Posterior vena cava (tissue), 2 donors: ENCODE measurements at regions not wholly inside any gene's neighbourhood (a gene's known extent, or its start where the extent isn't known, plus 50 kb on each side); places are given as distances from the start of the nearest gene placed in this dataset.

Experiments
- DNase-seq: peaks from one replicate; pipeline ENCODE4 v3.0.0-alpha.2; 2020; ENCODE audit warnings: low spot score
- intact Hi-C, 2 donors: fragments of 100-400 bp; cut with DNase I; formaldehyde crosslinking; loops; one replicate each; pipeline versions ENCODE4 v1.14.1 to v1.14.2; 2022 to 2023
- donor health status: DM: yes; HTN: yes; CAD: no.
- donor health status: DM: yes; HTN: yes; CAD: no.

DNA sequence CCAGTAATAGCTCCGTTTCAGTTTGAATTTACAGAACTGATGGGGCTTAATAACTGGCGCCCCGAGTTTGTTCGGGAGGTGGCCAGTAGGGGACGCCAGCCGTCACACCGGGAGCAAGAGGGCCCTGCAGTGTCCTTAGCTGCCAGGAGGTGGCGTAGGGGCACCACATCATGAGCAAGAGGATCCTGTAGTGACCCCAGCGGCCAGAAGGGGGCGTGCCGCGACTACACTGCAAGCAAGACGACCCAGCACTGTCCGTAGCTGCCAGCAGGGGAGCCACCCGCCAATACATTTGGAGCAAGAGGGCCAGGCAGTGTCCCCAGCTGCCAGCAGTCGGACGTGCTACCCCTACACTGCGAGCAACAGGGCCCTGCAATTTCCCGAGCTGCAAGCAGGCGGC is 663.7 kb upstream of the B3GAT1 start:
- intact Hi-C loops: no loop called here
- DNase-seq: peak; percentile 86

DNA sequence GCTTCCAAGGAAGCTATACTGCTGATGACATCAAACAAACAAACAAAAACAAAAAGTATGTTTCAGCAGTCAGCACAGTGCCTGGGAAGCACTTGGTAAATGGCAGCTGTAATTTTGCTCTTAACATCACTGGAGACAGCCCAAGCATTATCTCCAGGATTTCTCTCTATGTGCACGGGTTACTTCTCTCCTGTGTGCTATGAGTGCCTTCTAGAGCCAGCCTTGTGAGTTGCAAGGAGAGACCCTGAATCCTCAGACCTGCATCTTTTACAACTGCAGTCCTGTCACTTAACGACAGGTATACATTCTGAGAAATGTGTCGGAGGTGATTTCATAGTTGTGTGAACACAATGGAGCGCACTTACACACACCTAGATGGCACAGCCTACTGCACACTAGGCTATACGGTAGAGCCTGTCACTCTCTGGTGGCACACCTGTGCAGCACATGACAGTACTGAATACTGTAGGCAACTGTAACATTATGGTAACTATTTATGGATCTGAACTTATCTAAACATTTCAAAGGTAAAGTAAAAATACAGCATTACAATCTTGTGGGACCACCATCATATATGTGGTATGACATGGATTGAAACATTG is 662.5 kb upstream of the B3GAT1 start:
- no peak for DNase-seq
- intact Hi-C loops: no loop called here

DNA sequence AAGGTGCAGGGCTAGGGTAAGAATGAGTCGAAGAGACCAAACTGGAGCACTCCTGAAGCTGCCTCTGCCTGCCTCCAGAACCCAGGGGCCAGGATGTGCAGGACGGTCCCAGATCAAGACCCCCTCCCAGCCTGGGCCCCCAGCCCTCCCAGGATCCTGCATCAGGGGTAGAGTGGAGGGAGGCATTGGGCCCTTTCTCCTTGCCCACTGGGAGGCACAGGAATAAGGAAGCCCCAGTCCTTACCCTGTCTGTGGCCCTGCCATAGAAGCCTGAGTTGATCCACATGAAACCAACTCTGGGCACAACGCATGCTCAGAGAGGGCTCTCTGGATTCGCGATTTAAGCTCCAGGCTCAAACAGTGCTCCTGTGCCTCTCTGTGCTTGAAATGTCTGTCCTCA is 661.8 kb upstream of the B3GAT1 start:
- intact Hi-C loops: no loop called here
- no peak for DNase-seq

DNA sequence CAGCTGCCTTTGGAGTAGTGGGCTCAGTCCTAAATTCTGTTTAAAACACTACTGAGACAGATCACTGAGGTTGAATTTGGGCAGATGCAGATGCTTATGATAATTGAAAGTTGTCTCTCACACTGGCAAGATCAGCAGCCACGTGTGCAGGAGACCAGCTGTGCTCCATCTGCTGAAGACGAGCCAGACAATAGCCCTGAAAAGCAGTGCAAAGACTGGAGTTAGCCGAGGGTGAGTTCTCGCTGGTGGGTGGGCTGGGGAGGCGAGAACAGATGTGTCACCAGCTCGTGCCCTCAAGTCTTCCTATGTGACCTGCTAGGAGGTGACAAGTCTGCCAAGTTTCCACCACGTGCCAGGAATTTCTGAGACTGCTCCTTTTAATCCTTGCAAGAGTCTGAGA is 661.3 kb upstream of the B3GAT1 start:
- intact Hi-C loops: no loop called here
- no peak for DNase-seq

DNA sequence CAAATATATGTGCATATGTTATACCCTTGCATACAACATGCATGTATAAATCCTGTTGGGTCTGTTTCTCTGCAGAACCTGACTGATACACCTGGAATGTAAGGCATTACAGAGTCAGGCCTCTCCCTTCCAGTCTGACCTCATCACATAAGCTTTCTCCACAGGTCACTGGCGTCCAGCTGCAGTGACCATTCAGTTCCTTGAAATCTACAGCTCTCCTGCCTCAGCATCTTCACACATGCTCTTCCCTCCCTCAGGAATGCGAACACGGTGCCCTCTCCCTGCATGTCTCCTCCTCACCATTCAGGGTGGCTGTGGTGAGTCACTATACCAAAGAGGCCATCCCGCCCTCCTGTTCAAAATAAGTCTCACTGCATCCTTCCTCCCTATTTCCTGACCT is 657.8 kb upstream of the B3GAT1 start:
- intact Hi-C loops: no loop called here
- DNase-seq: no peak

DNA sequence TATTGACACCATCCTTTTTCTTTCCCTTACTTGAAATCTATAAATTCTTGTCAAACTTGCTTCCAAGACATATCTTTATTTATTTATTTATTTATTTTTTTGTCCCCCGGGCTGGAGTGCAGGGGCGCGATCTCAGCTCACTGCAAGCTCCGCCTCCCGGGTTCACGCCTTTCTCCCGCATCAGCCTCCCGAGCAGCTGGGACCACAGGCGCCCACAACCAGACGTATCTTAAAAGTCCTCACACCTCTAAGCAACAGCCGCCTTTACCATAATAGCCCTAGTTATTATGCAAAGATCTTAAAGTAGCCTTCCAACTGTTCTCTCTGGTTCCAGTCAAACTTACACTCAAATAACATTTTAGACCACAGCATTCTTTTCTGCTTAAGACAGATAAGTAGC is 657.0 kb upstream of the B3GAT1 start:
- intact Hi-C loops: no loop called here
- DNase-seq: no peak

DNA sequence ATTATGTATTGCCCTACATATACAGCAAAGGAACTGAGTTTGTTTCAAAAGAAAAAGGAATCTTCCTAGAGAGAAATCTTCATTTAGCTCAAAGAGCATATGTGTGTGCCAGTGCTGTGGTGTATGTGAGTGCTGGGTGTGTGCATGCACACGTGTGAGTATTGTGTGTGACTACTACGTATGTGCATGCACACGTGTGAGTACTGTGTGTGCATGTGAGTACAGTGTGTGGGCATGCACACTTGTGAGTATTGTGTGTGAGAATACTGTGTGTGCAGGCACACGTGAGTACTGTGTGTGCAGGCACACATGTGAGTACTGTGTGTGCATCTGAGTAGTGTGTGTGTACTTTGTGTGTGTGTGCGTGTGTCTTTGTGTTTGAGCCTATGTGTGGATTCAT is 651.0 kb upstream of the B3GAT1 start:
- no peak for DNase-seq
- intact Hi-C loops: no loop called here

DNA sequence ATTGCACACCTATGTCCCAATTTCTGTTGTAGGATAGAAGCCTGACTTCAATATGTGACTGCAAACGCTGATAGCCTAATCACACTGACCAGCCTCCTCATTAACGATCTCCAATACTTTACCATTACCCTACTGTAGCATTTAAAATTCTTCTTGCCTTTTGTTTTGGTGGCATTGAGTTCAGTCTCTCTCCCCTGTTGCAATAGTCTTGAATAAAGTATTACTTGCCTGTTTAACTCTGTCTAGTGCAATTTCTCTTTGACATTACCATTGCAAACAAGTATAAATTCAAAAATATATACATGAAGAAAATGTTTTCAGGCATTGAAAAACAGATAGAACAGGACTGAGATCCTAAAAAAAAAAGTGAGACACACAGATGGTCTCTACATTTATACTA is 649.1 kb upstream of the B3GAT1 start:
- intact Hi-C loops: no loop called here

DNA sequence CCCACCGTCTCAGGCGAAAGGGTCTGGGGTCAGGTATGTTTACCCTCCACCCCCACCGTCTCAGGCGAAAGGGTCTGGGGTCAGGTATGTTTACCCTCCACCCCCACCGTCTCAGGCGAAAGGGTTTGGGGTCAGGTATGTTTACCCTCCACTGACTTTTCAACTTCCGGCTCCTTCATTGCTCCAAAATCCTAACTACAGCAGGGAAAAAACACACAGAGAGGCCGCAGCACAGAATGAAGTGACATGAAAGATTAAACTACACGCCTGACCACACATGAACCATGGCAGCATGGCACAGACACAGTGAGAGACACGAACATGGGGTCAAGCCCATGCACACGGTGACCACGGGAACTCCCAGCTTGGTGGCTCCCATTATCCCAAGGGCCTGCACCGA is 634.9 kb upstream of the B3GAT1 start:
- intact Hi-C loops: no loop called here
- no peak for DNase-seq

More for the DNA sequence above, 649.1 kb upstream of the B3GAT1 start:
- no peak for DNase-seq

DNA sequence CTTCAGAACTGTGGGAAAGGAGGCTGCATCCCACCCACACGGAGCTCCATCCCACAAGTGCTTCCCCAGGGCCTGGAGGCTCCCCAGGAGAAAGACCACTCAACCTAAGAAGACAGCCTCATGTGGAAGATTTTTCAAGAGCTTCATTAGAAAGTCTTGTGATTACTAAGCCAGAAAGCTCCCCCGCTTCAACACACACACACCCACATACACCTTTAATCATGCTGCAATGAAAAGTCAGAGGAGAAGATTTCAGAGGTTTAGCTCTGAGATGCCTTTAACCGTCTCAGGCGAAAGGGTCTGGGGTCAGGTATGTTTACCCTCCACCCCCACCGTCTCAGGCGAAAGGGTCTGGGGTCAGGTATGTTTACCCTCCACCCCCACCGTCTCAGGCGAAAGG is 634.5 kb upstream of the B3GAT1 start:
- DNase-seq: no peak
- intact Hi-C loops: no loop called here

DNA sequence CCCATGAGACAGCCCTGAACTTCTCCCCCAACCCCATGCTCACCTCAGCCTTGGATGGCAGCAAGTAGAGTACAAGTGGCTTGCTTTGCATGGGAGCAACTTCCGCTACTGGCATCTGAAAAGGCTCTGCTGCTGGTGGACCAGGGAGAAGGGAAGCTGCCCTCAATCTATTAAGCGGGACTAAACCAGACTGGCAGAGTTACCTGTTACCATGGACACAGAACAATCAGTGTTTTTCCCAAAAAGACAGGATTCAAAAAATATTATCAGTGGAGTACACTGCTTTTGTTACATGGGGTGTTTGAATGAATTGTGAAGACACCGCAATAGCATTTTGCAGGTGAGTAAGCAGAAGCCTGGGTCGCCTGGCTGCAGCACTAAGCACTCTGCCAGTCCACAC is 631.4 kb upstream of the B3GAT1 start:
- intact Hi-C loops: no loop called here
- no peak for DNase-seq

DNA sequence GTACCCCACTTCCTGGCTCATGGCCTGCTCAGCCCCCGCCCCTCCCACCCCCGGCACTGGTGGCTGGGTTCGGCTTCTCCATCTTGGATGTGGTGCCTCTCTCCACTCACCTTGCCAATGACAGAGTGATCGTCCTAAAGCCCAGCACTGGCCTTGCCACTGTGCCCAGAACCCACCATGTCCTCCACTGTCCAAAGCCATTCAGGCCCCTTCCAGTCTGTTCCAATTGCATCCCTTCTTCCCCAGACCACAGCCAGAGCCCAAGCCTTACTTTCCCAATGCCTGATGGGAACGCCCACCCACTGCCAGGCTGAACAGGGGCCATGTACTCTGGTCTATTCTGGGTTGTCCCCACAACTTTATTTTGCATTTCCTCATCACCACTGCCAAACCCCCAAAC is 625.8 kb upstream of the B3GAT1 start:
- no peak for DNase-seq

DNA sequence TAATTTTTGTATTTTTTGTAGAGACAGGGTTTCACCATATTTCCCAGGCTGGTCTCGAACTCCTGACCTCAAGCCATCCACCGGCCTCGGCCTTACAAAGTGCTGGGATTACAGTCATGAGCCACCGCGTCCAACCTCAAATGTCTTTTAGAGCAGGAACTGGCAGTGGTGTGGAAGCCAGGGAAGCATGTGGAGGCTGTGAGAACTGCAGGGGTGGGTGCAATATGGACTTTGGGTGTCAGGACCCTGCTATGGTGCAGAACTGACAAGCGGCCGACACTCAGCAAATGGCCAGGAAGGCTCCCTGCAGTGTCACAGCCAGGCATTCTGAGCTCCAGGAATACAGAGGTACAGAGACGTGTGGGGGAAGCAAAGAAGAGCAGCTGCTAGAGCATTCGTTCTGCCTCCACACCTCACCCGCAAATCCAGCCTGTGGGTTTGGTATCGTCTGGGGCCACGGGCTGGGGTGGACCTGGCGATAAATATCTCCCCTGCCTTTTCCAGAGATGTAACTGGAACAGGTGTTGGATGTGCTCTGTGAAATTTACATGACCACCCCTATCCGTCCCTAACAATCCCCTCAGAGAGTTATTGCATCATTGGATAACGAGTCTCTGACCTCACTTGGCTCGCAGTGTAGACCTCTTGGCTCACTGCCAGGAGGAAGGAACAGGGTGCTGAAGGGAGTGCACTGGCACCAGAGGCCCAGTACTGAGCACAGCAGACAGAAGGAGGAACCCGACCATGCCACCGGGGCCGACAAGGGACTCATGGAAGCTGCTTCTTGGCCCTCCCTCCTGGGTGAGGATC is 624.7 kb upstream of the B3GAT1 start:
- DNase-seq: no peak
- intact Hi-C loops: no loop called here

More for the DNA sequence above, 625.8 kb upstream of the B3GAT1 start:
- intact Hi-C loops: no loop called here

DNA sequence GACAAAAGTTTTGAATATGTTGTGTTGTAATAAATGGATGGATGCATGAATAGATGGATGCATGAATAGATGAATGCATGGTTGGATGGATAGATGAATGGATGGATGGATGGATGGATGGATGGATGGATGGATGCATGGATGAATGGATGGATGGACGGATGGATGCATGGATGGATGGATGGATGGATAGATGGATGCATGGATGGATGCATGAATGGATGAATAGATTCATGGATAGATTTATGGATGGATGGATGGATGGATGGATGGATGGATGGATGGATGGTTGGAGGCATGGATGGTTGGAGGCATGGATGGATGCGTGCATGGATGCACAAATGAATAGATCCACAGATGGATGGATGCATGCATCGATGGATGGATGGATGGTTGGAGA is 623.2 kb upstream of the B3GAT1 start:
- no peak for DNase-seq
- intact Hi-C loops: no loop called here

DNA sequence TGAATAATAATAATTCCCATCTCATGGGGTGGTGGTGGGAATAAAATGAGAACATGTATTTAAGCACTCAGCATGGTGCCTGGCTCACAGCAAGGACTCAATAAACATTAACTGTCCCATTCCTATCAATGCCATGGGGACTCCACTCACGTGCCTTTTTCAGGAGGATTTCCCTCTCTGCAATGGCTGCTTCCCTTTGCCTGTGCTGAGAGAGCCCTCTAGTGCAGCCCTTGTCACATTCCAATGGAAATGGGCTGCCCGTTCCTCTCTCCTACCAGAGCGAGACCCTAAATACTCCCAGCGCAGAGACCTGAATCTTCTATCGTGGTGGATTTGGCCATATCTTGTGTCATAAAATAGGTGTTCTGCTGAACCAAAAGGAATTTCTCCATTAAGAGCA is 621.5 kb upstream of the B3GAT1 start:
- intact Hi-C loops: no loop called here
- no peak for DNase-seq

DNA sequence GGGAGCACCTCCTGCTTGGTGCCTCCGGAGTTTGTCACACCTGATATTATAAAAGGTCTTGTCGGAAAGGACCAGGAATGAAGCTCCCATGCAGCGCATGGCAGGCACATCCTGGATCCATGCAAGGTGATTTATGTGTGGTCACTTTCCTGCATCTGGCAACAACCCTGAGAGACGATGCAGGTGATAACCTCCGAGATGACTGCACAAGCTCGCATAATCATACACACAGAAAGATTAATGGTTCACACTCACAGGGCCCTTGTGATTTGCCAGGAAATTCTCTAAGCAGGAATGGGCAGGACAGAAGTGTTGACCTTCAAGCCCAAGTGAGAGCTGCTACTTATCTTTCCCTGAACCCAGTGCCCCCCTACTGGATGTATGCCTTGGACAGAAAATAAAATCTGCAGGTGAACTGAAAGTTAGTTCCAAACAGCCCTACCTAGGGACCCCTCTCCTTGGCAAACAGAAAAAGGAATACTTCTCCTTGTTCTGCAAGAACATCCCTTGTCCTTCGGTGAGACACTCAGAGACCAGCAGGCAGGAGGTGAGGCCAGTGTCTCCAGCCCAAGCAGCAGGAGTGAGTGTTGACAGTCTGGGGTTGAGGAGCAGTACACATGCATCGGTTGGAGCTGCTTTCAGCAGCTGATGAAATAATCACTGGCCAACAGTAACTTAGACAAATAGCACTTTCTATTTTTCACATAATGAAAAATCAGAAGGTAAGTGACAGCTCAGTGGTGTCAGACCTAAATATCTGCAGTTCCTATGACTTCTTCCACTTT is 619.4 kb upstream of the B3GAT1 start:
- DNase-seq: no peak
- intact Hi-C loops: no loop called here

DNA sequence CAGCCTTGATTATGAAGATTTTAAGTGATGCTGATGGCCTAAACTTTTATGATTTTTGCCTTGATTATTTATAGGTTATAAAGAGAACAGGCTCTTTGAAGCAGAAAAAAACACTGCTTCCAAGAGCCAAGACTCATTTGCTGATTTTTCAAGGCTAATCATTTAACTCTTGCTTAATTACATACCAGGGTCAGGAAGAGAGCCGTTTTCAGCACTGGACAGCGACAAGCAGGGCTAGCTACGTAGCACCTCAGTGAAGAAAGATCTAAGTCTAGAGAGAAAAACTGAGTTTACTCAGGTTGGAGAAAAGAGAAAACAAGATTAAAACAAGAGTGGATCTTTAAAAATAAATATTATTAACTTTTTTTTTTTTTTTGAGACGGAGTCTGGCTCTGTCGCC is 615.4 kb upstream of the B3GAT1 start:
- DNase-seq: no peak
- intact Hi-C loops: no loop called here

DNA sequence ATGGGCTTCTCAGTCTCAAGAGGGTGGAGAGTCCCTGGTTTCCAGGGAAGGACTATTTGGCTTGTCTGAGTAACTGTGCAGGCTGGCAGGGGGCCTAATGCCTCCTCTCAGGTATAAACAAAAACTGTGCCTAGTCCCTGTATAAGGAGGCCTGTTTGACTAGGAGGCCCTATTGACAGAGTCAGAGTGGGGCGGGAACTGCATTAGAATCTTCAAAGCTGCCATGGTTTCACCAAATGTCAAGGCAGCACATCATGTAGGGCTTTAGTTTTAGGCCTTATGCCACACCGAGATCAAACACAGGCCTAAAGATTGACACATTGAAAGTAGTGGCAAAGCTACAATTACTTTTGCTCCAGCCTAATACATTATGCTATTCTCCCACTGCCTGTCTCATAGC is 611.5 kb upstream of the B3GAT1 start:
- no peak for DNase-seq
- intact Hi-C loops: no loop called here

DNA sequence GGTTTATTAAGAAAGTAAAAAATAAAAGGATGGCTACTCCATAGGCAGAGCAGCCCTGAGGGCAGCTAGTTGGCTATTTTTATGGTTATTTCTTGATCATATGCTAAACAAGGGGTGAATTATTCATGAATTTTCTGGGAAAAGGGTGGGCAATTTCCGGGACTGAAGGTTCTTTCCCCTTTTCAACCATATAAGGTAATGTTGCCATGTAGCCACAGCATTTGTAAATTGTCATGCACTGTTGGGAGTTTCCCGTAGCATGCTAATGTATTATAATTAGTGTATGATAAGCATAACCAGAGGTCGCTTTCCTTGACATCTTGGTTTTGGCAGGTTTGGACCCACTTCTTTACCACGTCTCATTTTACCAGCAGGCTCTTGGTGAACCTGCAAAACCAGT is 610.4 kb upstream of the B3GAT1 start:
- no peak for DNase-seq
- intact Hi-C loops: no loop called here

DNA sequence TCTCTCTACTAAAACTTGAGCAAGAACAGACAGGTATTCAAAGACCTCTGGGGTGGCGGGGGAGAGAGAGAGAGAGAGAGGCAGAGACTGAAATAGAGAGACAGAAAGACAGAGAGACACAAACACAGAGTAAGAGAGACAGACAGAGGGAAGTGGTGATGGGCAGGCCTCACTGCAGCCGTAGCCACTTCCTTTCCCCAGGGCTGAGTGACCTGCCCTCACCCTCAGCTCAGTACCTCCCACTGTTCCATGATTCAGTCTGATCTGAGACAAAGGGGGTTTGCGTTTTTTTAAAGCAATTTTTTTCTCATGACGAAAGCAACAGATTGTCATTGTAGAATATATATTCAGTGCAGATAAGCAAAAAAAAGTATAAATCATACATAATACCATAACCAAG is 607.9 kb upstream of the B3GAT1 start:
- DNase-seq: no peak
- intact Hi-C loops: no loop called here
